ENCODE measurements at regions not wholly inside any gene's neighbourhood (a gene's known extent, or its start where the extent isn't known, plus 50 kb on each side); places are given as distances from the start of the nearest gene placed in this dataset.

DNA sequence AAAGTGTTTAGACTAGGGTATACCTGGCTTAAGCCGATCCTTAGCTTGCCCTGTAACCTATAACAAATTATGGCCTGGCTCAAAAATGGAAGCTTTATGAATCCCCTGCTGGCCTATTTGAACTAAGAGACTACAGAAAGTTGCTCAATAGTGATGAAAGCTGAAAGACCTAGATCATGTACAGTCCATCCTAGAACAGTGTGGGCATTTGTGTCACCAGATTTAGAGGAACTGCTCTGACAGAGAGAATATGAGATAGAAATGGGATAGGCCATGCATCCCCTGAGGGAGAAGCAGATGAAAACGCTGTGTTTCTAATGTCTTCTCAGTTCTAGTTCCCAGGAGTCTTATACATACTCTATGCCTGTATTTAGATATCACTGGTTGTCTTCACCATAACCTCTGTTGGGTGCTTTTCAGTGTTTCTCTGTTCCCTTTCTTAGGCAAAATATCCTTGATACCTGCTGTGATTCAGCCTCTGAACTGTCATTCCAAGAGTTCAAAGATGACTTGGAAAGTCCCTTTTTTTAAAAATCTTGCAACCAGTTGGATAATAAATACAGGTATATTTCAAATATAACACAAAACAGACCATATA lies 246.9 kb upstream of the SLC39A10 start:
- peaks cover 11% of the 10 kb centered on the region for H3K4me1 ChIP-seq (ENCODE audit: insufficient read depth, low read length, poor library complexity, severe bottlenecking)
- no peaks in the 10 kb centered on the region for H3K36me3 ChIP-seq (ENCODE audit: insufficient read depth, low read length)

DNA sequence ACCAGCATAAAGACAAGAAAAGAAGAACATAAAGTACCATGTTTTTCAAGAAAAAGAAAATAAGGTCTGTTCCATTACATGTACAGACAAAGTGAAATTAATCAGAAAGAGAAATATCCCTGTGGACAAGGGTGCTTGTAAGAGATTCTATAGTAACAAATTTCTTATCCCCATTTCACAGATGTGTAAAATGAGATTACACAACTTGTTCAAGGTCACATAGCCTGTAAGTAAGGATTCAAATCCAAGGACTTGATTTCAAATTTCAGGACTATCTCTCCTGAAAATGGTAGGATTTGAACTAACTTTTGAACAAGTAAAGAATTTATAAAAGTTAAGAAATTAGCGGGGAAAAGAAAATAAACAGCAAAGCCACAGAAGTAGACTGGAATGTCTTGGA lies 248.2 kb upstream of the SLC39A10 start:
- no TSS peak for BruUV-seq (replicated peaks)
- Histone ChIP-seq H2AFZ (ENCODE audit: low read length) (peak overlapping the region; percentile 59; the same call in 1 of the 2 replicates), H3K79me2 (ENCODE audit: insufficient read depth, low read depth, low read length) (no peaks in the 10 kb centered on the region), H3K9me3 (ENCODE audit: low read length) (no peaks in the 10 kb centered on the region), H3K4me1 (ENCODE audit: insufficient read depth, low read length, poor library complexity, severe bottlenecking) (peaks cover under 1% of the 10 kb centered on the region), H3K9me2 (ENCODE audit: insufficient read depth, low read length) (no peaks in the 10 kb centered on the region), H3K36me3 (ENCODE audit: insufficient read depth, low read length) (no peaks in the 10 kb centered on the region), H4K20me1 (ENCODE audit: insufficient read depth, low read length) (no peaks in the 10 kb centered on the region), H3K27ac (ENCODE audit: low read depth, low read length, poor library complexity, severe bottlenecking) (no peak overlapping the region), H3K4me2 (ENCODE audit: low read length) (no peak overlapping the region), H3K4me3 (ENCODE audit: low read depth, low read length, poor library complexity, severe bottlenecking) (no peak overlapping the region)
- TF ChIP-seq EZH2phosphoT487 (IDR thresholded peaks at IDR 0.05; ENCODE audit: borderline replicate concordance, low read depth, low read length), result no peak
- TF ChIP-seq, protein P1, sequence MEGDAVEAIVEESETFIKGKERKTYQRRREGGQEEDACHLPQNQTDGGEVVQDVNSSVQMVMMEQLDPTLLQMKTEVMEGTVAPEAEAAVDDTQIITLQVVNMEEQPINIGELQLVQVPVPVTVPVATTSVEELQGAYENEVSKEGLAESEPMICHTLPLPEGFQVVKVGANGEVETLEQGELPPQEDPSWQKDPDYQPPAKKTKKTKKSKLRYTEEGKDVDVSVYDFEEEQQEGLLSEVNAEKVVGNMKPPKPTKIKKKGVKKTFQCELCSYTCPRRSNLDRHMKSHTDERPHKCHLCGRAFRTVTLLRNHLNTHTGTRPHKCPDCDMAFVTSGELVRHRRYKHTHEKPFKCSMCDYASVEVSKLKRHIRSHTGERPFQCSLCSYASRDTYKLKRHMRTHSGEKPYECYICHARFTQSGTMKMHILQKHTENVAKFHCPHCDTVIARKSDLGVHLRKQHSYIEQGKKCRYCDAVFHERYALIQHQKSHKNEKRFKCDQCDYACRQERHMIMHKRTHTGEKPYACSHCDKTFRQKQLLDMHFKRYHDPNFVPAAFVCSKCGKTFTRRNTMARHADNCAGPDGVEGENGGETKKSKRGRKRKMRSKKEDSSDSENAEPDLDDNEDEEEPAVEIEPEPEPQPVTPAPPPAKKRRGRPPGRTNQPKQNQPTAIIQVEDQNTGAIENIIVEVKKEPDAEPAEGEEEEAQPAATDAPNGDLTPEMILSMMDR (conservative IDR thresholded peaks at IDR 0.05; ENCODE audit: low read length), result no peak
- POLR2A ChIA-PET, result no interaction called here
- intact Hi-C loops (cut with micrococcal nuclease; ENCODE audit: unreplicated experiment), result no loop called here
- CTCF ChIA-PET (ENCODE audit: unreplicated experiment), result no interaction called here
- DNase-seq (ENCODE audit: low spot score), result no peak

More for the DNA sequence above, 246.9 kb upstream of the SLC39A10 start:
- ChIA-PET CTCF (ENCODE audit: unreplicated experiment) (no interaction called here), POLR2A (interaction anchor here (0.7 to 1.3 kb wide), 4 partner anchors 14 to 95 kb away, joined by 3 to 4 read pairs (median 4); no protein-coding TSS in a partner anchor)
- Histone ChIP-seq H3K4me2 (ENCODE audit: low read length) (no peak overlapping the region), H3K9me3 (ENCODE audit: low read length) (no peaks in the 10 kb centered on the region), H3K79me2 (ENCODE audit: insufficient read depth, low read depth, low read length) (no peaks in the 10 kb centered on the region), H2AFZ (ENCODE audit: low read length) (peak overlapping the region; percentile 40; the same call in 1 of the 2 replicates), H3K4me3 (ENCODE audit: low read depth, low read length, poor library complexity, severe bottlenecking) (no peak overlapping the region), H4K20me1 (ENCODE audit: insufficient read depth, low read length) (no peaks in the 10 kb centered on the region), H3K9me2 (ENCODE audit: insufficient read depth, low read length) (no peaks in the 10 kb centered on the region), H3K27ac (ENCODE audit: low read depth, low read length, poor library complexity, severe bottlenecking) (no peak overlapping the region)
- intact Hi-C loops (cut with micrococcal nuclease; ENCODE audit: unreplicated experiment), result no loop called here
- TF ChIP-seq EZH2phosphoT487 (IDR thresholded peaks at IDR 0.05; ENCODE audit: borderline replicate concordance, low read depth, low read length), result no peak
- TF ChIP-seq, protein P1 (conservative IDR thresholded peaks at IDR 0.05; ENCODE audit: low read length), result no peak
- DNase-seq (ENCODE audit: low spot score), result no peak
- no TSS peak for BruUV-seq (replicated peaks)

DNA sequence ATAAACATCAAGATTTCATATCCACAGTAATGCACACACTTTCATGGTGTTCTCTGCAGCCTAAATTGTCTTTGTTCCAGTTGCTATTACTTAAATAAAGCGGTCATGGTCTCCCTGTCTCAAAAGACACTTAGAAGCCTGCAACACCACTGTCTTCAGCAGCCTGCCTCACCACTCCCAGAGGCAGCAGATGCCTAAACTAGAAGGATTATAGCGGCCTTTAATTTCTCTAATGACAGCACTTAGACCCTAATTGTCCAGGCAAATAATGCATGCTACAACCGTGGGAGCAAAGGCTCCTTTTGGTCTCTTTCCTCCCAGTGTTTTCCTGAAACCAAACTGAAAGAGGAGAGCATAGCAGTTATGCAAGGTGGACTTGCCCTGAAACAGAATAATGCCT lies 248.8 kb upstream of the SLC39A10 start:
- no peaks in the 10 kb centered on the region for H4K20me1 ChIP-seq (ENCODE audit: insufficient read depth, low read length)
- no peak overlapping the region for H3K4me2 ChIP-seq (ENCODE audit: low read length)
- H3K36me3 ChIP-seq (ENCODE audit: insufficient read depth, low read length), result no peaks in the 10 kb centered on the region
- intact Hi-C loops (cut with micrococcal nuclease; ENCODE audit: unreplicated experiment), result no loop called here
- POLR2A ChIA-PET, result no interaction called here
- no peak for TF ChIP-seq EZH2phosphoT487 (IDR thresholded peaks at IDR 0.05; ENCODE audit: borderline replicate concordance, low read depth, low read length)
- TF ChIP-seq, protein P1 (conservative IDR thresholded peaks at IDR 0.05; ENCODE audit: low read length), result no peak
- no peaks in the 10 kb centered on the region for H3K9me3 ChIP-seq (ENCODE audit: low read length)
- CTCF ChIA-PET (ENCODE audit: unreplicated experiment), result no interaction called here
- no peak for DNase-seq (ENCODE audit: low spot score)
- H3K79me2 ChIP-seq (ENCODE audit: insufficient read depth, low read depth, low read length), result no peaks in the 10 kb centered on the region
- no peaks in the 10 kb centered on the region for H3K4me1 ChIP-seq (ENCODE audit: insufficient read depth, low read length, poor library complexity, severe bottlenecking)
- H3K27ac ChIP-seq (ENCODE audit: low read depth, low read length, poor library complexity, severe bottlenecking), result no peak overlapping the region
- no TSS peak for BruUV-seq (replicated peaks)
- no peak overlapping the region for H3K4me3 ChIP-seq (ENCODE audit: low read depth, low read length, poor library complexity, severe bottlenecking)
- no peaks in the 10 kb centered on the region for H3K9me2 ChIP-seq (ENCODE audit: insufficient read depth, low read length)
- peak overlapping the region; percentile 59; the same call in 1 of the 2 replicates for H2AFZ ChIP-seq (ENCODE audit: low read length)
